Heart left ventricle (tissue), 16 donors: ENCODE measurements at regions not wholly inside any gene's neighbourhood (a gene's known extent, or its start where the extent isn't known, plus 50 kb on each side); places are given as distances from the start of the nearest gene placed in this dataset.

ENCODE experiments used
- ATAC-seq, 4 donors: fragments of 200-7000 bp; cut with Tn5 transposase; one replicate each; pipeline ENCODE4 v1.9.1; 2020 to 2022; ENCODE audit warnings: moderate library complexity in 4 of 4, mild to moderate bottlenecking in 3 of 4, moderate number of reproducible peaks in 1 of 4
- DNase-seq, 5 donors: peaks; one replicate each; pipeline ENCODE4 v3.0.0-alpha.2; 2020
- H3K27ac ChIP-seq, 12 donors: fragments of 200-600 bp; sonication (generic) in 4 of 12; one replicate each; pipeline versions ENCODE4 v1.5.0 to v1.8.0; 2016 to 2022; ENCODE audit warnings: mild to moderate bottlenecking in 2 of 12
- H3K27me3 ChIP-seq, 9 donors: fragments of 200-600 bp; sonication (generic) in 2 of 9; one replicate each; pipeline versions ENCODE4 v1.5.1 to v1.8.0; 2016 to 2022; ENCODE audit warnings: mild to moderate bottlenecking in 3 of 9
- H3K36me3 ChIP-seq, 9 donors: fragments of 200-600 bp; sonication (generic) in 2 of 9; one replicate each; pipeline versions ENCODE4 v1.5.0 to v1.8.0; 2018 to 2022; ENCODE audit warnings: mild to moderate bottlenecking in 2 of 9
- H3K4me1 ChIP-seq, 12 donors: fragments of 200-600 bp; sonication (generic) in 4 of 12; one replicate each; pipeline versions ENCODE4 v1.5.0 to v1.8.0; 2016 to 2022; ENCODE audit warnings: mild to moderate bottlenecking in 3 of 12
- H3K4me3 ChIP-seq, 12 donors: fragments of 200-600 bp; sonication (generic) in 4 of 12; one replicate each; pipeline versions ENCODE4 v1.5.0 to v1.8.0; 2017 to 2022; ENCODE audit warnings: mild to moderate bottlenecking in 9 of 12, moderate library complexity in 4 of 12
- H3K9me3 ChIP-seq, 12 donors: fragments of 200-600 bp; sonication (generic) in 4 of 12; one replicate each; pipeline versions ENCODE4 v1.5.0 to v1.8.0; 2016 to 2022; ENCODE audit warnings: mild to moderate bottlenecking in 1 of 12
- CTCF ChIP-seq, 12 donors: fragments of 200-600 bp; sonication (generic) in 4 of 12; IDR thresholded peaks; one replicate each; pipeline versions ENCODE4 v1.5.0 to v1.8.0; 2018 to 2022; ENCODE audit warnings: antibody characterized with exemption in 12 of 12, mild to moderate bottlenecking in 5 of 12
- POLR2A ChIP-seq, 2 donors: fragments of 450-650 bp; IDR thresholded peaks; one replicate each; pipeline ENCODE4 v1.6.1; 2017; ENCODE audit warnings: antibody characterized with exemption in 2 of 2, mild to moderate bottlenecking in 2 of 2, moderate library complexity in 2 of 2
- WGBS, 4 donors: extraction: QIAGEN DNeasy Blood & Tissue Kit in 2 of 4; methylation state at CpG; one replicate each; pipeline versions ENCODE4 v1.1.5 to v1.1.7; 2013 to 2018; 5-methylcytosine and 5-hydroxymethylcytosine counted together
- intact Hi-C, 10 donors: fragments of 100-400 bp; cut with DNase I; formaldehyde crosslinking; loops; one replicate each; pipeline versions ENCODE4 v1.11.1 to v1.14.2; 2022
- donor health status: ischemic (EF 13 %, LVEDD 7.1; RV severe dilation, severe dysfunction).
- donor health status: healthy with polysubstance abuse.
- donor health status: DM: no; HTN: yes; CAD: no.
- donor health status: DM: no; HTN: no; CAD: no.
- donor health status: ischemic (EF 25% LVEDD 6.9; RV normal size, moderate dysfunction).
- donor health status: ischemic (EF 25% LVEDD 5.7; RV mildly dilated, moderate dysfunction).
- donor health status: healthy.
- donor health status: DM: yes; HTN: yes; CAD: no.
- donor health status: ischemic (EF 35%, LVEDD 5.7; RV mildly dilated, moderate dysfunction).
- donor health status: nonischemic (EF 11% LVEDD 7.7; RV severe dilation, severe dysfunction).
- donor health status: DM: yes; HTN: yes; CAD: no.
- donor health status: PGD.
- donor health status: ischemic (EF 29% LVEDD 5.4; RV normal size, mild dysfunction).
- donor health status: nonischemic (EF 23%, LVEDD 6.1; RV moderate dilation, normal function).

DNA sequence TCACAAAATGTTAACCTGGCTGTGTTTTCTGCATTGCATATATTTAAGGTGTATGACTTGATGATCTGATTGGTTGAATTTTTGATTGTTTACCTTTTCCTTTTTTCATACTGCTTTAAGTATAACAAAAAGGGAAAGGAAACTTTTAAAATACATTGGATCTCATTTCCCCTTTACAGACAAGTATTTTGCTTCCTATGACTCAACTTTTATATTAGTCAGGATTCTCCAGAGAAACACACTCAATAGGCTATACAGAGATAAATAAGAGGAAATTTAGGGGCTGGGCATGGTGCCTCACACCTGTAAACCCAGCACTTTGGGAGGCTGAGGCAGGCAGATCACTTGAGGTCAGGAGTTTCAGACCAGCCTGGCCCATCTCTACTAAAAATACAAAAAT, 205.8 kb downstream of the TJP1 start:
- no peak overlapping the region for H3K27ac ChIP-seq
- intact Hi-C loops: no loop called here
- H3K4me1 ChIP-seq: no peaks in the 10 kb centered on the region
- DNase-seq (no peak), ATAC-seq (no peak)
- H3K9me3 ChIP-seq: no peaks in the 10 kb centered on the region
- H3K27me3 ChIP-seq: peaks cover 0 to 32% (median 8%) of the 10 kb centered on the region in 9 donors
- H3K4me3 ChIP-seq: no peak overlapping the region
- no peaks in the 10 kb centered on the region for H3K36me3 ChIP-seq
- TF ChIP-seq CTCF (IDR thresholded peaks at IDR 0.05) (no peak), POLR2A (IDR thresholded peaks at IDR 0.05) (no peak)

DNA sequence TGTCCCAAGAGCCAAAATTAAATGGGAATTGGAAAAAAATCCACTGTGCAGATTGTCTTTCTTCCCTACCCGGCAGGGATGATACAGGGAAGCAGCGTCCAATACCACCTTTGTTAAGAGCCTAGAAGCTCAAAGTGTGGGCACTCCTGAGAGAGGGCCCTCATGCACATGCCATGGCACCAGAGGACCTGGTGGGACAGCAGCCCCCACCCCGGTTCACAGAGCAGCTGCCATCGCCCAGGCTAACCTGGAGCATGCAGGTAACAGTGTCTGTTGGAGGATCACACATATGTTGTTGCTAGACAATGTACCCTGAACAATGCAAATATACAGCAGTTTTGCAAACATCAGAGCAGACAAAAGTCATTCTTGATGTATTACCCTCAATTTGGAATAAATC, 206.5 kb downstream of the TJP1 start:
- TF ChIP-seq CTCF (IDR thresholded peaks at IDR 0.05) (no peak), POLR2A (IDR thresholded peaks at IDR 0.05) (no peak)
- ATAC-seq (no peak), DNase-seq (no peak)
- WGBS, 4 donors: 76 to 89% (median 80%) methylated on average over 4 of the region's 4 CpGs
- Histone ChIP-seq H3K9me3 (no peaks in the 10 kb centered on the region), H3K36me3 (no peaks in the 10 kb centered on the region), H3K27me3 (peaks cover 0 to 36% (median 8%) of the 10 kb centered on the region in 9 donors), H3K4me1 (no peaks in the 10 kb centered on the region), H3K27ac (no peak overlapping the region), H3K4me3 (no peak overlapping the region)
- intact Hi-C loops: no loop called here

DNA sequence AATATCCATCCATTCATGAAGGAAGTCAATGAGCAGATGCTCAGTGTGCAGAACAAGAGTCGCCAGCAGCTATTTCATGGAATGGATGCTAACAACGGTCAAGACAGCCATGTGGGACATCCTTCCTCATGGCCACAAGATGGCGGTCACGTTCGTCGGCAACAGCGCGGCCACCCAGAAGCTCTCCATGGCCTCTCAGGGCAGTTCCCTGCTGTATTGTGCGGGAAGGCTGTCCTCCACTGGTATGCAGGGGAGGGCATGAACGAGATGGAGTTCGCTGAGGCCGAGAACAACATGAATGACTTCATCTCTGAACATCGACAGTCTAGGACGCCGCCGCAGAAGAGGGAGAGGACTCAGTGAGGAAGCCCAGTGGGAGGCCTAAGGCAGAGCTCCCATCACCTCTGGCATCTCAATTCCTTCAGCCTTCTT, 208.3 kb downstream of the TJP1 start:
- Histone ChIP-seq H3K27ac (no peak overlapping the region), H3K4me3 (no peak overlapping the region), H3K36me3 (no peaks in the 10 kb centered on the region), H3K9me3 (no peaks in the 10 kb centered on the region), H3K27me3 (peaks cover 0 to 37% (median 8%) of the 10 kb centered on the region in 9 donors), H3K4me1 (no peaks in the 10 kb centered on the region)
- ATAC-seq (no peak), DNase-seq (no peak)
- WGBS, 4 donors: 87 to 91% (median 89%) methylated on average over 16 of the region's 16 CpGs
- no peak for TF ChIP-seq POLR2A (IDR thresholded peaks at IDR 0.05)
- no peak for TF ChIP-seq CTCF (IDR thresholded peaks at IDR 0.05)
- intact Hi-C loops: no loop called here

DNA sequence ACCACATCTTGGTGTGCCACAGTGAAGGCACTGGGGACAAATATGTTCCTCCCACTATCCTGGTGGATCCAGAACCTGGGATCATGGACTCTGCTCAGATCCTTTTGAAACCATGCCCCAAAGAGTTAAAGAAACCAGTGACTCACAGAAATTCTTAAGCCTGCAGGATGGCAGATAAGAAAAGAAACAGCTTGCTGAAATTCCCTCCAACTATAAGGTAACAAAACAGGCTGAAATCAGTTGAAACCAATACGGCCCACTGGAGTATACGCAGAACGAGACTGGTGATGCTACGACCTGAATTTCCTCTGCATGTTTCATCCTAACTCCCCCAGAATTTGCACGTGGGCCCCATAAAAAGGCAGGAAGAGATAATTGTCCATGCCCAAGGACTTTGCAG, 209.6 kb downstream of the TJP1 start:
- WGBS, 4 donors: 30 to 38% (median 30%) methylated on average over 5 of the region's 5 CpGs

GRCh38 chr15:29612096-29612495, 210.2 kb downstream of the TJP1 start:
- Histone ChIP-seq H3K36me3 (no peaks in the 10 kb centered on the region), H3K4me3 (no peak overlapping the region), H3K27me3 (peaks cover 0 to 31% (median 8%) of the 10 kb centered on the region in 9 donors), H3K4me1 (no peaks in the 10 kb centered on the region), H3K9me3 (no peaks in the 10 kb centered on the region), H3K27ac (no peak overlapping the region)
- intact Hi-C loops: no loop called here
- 22 to 31% (median 28%) methylated on average over 6 of the region's 6 CpGs for WGBS, 4 donors
- TF ChIP-seq CTCF (IDR thresholded peaks at IDR 0.05) (no peak), POLR2A (IDR thresholded peaks at IDR 0.05) (no peak)
- no peak for DNase-seq
- no peak for ATAC-seq

More for the DNA sequence above, 209.6 kb downstream of the TJP1 start:
- H3K9me3 ChIP-seq: no peaks in the 10 kb centered on the region
- no peak for DNase-seq
- H3K27ac ChIP-seq: no peak overlapping the region
- intact Hi-C loops: no loop called here
- no peaks in the 10 kb centered on the region for H3K4me1 ChIP-seq
- peaks cover 0 to 33% (median 8%) of the 10 kb centered on the region in 9 donors for H3K27me3 ChIP-seq
- no peak overlapping the region for H3K4me3 ChIP-seq
- no peak for ATAC-seq
- H3K36me3 ChIP-seq: no peaks in the 10 kb centered on the region
- TF ChIP-seq POLR2A (IDR thresholded peaks at IDR 0.05): no peak
